ENCODE measurements at regions not wholly inside any gene's neighbourhood (a gene's known extent, or its start where the extent isn't known, plus 50 kb on each side); places are given as distances from the start of the nearest gene placed in this dataset.

DNA sequence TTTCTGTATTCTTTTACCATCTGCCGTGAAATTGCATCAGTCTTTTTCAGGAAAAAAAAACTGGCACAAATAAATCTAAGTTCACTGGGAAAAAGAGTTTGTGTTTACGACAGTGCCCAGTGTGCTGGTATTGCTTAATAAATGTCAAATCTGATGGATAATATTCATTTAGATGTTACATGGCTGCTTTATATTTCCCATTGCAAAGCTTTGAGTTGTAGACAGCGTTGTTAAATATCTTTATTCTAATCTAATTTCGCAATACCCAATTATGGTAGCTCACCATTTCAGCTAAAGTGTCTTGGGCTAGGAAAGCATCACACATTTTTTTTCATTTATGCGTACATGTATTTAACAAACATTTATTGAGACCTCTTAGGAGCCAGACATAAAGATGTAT lies 1994.5 kb upstream of the FLRT2 start:
- DNase-seq (ENCODE audit: low read depth, low spot score) = no peak
- Histone ChIP-seq H4K20me1 (replicated peaks; ENCODE audit: control insufficient read depth, extremely low read depth, insufficient read depth, low read length) (no peaks in the 10 kb centered on the region), H3K9ac (replicated peaks; ENCODE audit: extremely low read depth, insufficient read depth, low read length) (no peak overlapping the region), H2AFZ (ENCODE audit: low read depth, low read length) (no peak overlapping the region), H3K9me3 (replicated peaks; ENCODE audit: control insufficient read depth, insufficient read depth, low read length) (no peaks in the 10 kb centered on the region), H3K36me3 (ENCODE audit: control insufficient read depth in 2 of 2, extremely low read depth in 1 of 2, insufficient read depth in 2 of 2, low read length in 2 of 2) (no peaks in the 10 kb centered on the region), H3K27ac (ENCODE audit: insufficient read depth, low read depth, low read length) (no peak overlapping the region), H3K4me3 (replicated peaks in 1 of 3; ENCODE audit: insufficient read depth in 1 of 3, low read depth in 1 of 3, low read length in 3 of 3) (no peak overlapping the region), H3K27me3 (ENCODE audit: control insufficient read depth in 2 of 2, insufficient read depth in 2 of 2, low read length in 2 of 2) (no peaks in the 10 kb centered on the region), H3K79me2 (ENCODE audit: control insufficient read depth, insufficient read depth, low read length) (no peaks in the 10 kb centered on the region), H3K4me2 (ENCODE audit: insufficient read depth, low read length) (no peak overlapping the region), H3K4me1 (ENCODE audit: control insufficient read depth, extremely low read depth, insufficient read depth, low read length) (no peaks in the 10 kb centered on the region), H3K9me1 (replicated peaks; ENCODE audit: control insufficient read depth, extremely low read depth, insufficient read depth, low read length) (no peaks in the 10 kb centered on the region)
- BruUV-seq (replicated peaks) = no TSS peak
- dilution Hi-C loops (cut with MboI; ENCODE audit: extremely low pct_ligation_motif_present, low sequenced_read_pairs) (no loop called here), intact Hi-C loops (cut with micrococcal nuclease) (no loop called here)
- CTCF ChIA-PET = no interaction called here
- TF ChIP-seq EZH2 (IDR thresholded peaks at IDR 0.05; ENCODE audit: borderline replicate concordance, low read depth, low read length, severe bottlenecking) (no peak), GATA2 (IDR thresholded peaks at IDR 0.05; ENCODE audit: insufficient read depth, insufficient read length, low read depth, low read length) (no peak), JUN (IDR thresholded peaks at IDR 0.05; ENCODE audit: borderline replicate concordance, insufficient read depth, insufficient read length, low read depth) (no peak), POLR2A (IDR thresholded peaks at IDR 0.05; ENCODE audit: low read depth, low read length) (no peak), POLR2AphosphoS5 (IDR thresholded peaks at IDR 0.05; ENCODE audit: insufficient read depth, low read depth, low read length) (no peak), MYC (IDR thresholded peaks at IDR 0.05; ENCODE audit: low read depth, low read length) (no peak), FOS (IDR thresholded peaks at IDR 0.05; ENCODE audit: borderline replicate concordance, insufficient read depth, low read length) (no peak)
- TF ChIP-seq, protein P1, sequence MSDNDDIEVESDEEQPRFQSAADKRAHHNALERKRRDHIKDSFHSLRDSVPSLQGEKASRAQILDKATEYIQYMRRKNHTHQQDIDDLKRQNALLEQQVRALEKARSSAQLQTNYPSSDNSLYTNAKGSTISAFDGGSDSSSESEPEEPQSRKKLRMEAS (IDR thresholded peaks at IDR 0.05; ENCODE audit: insufficient read depth, insufficient read length) = no peak
- TF ChIP-seq, protein P2, sequence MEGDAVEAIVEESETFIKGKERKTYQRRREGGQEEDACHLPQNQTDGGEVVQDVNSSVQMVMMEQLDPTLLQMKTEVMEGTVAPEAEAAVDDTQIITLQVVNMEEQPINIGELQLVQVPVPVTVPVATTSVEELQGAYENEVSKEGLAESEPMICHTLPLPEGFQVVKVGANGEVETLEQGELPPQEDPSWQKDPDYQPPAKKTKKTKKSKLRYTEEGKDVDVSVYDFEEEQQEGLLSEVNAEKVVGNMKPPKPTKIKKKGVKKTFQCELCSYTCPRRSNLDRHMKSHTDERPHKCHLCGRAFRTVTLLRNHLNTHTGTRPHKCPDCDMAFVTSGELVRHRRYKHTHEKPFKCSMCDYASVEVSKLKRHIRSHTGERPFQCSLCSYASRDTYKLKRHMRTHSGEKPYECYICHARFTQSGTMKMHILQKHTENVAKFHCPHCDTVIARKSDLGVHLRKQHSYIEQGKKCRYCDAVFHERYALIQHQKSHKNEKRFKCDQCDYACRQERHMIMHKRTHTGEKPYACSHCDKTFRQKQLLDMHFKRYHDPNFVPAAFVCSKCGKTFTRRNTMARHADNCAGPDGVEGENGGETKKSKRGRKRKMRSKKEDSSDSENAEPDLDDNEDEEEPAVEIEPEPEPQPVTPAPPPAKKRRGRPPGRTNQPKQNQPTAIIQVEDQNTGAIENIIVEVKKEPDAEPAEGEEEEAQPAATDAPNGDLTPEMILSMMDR (IDR thresholded peaks at IDR 0.05; ENCODE audit: extremely low read depth in 1 of 2, insufficient read depth in 1 of 2, low read depth in 1 of 2, low read length in 2 of 2) = no peak
- no peak for FAIRE-seq
- POLR2A ChIA-PET = no interaction called here
